ENCODE measurements at regions not wholly inside any gene's neighbourhood (a gene's known extent, or its start where the extent isn't known, plus 50 kb on each side); places are given as distances from the start of the nearest gene placed in this dataset.

DNA sequence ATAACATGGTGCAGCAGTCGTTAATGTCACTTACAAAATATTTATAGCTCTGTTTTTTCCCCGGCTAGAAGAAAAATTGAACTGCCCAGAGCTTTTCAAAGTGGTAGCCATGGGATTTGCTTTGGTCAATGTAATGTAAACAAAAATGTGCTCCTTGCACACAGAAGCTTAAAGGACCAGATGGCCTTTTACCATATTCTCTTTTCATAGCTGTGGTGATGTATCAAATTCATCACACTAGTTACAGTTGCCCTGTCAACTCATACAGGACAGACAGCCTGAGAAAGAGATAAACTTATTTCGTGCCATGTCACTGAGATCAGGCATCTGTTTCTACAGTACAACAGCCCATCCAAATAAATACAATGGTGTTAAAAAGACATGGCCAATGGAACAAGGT lies 368.1 kb upstream of the CDH19 start:
- Mint-ChIP-seq H3K4me1 (no peaks in the 10 kb centered on the region), H3K9me3 (peaks cover 0 to 2% (median 0%) of the 10 kb centered on the region in 7 donors), H3K27me3 (ENCODE audit: low read depth in 3 of 3) (peaks cover 0 to 2% (median 1%) of the 10 kb centered on the region in 3 donors), H3K4me3 (no peak overlapping the region), H3K36me3 (no peaks in the 10 kb centered on the region), H3K27ac (no peak overlapping the region)
- Histone ChIP-seq H4K20me1 (ENCODE audit: insufficient read depth, low read length) (no peaks in the 10 kb centered on the region), H3K4me1 (ENCODE audit: control insufficient read depth in 1 of 2, insufficient read depth in 2 of 2, low read length in 2 of 2) (no peaks in the 10 kb centered on the region), H3K9me3 (replicated peaks in 1 of 2; ENCODE audit: control insufficient read depth in 1 of 2, insufficient read depth in 1 of 2, low read length in 2 of 2) (no peaks in the 10 kb centered on the region), H3K36me3 (replicated peaks in 1 of 2; ENCODE audit: control insufficient read depth in 1 of 2, insufficient read depth in 2 of 2, low read length in 2 of 2) (no peaks in the 10 kb centered on the region), H3K27me3 (ENCODE audit: control insufficient read depth in 2 of 2, insufficient read depth in 2 of 2, low read length in 2 of 2) (no peaks in the 10 kb centered on the region), H3K79me2 (ENCODE audit: insufficient read depth, low read length) (no peaks in the 10 kb centered on the region), H3K27ac (ENCODE audit: low read depth in 1 of 2, low read length in 2 of 2) (no peak overlapping the region), H2AFZ (ENCODE audit: insufficient read depth, low read depth, low read length, poor library complexity, severe bottlenecking) (no peak overlapping the region), H3K4me2 (replicated peaks; ENCODE audit: extremely low read depth, low read length, poor library complexity, severe bottlenecking) (no peak overlapping the region), H3K9ac (ENCODE audit: insufficient read depth, low read length, poor library complexity, severe bottlenecking) (no peak overlapping the region), H3K4me3 (replicated peaks in 1 of 3; ENCODE audit: low read depth in 2 of 3, low read length in 3 of 3) (no peak overlapping the region)
- no CpG with 5 or more reads among the region's 3 CpGs for WGBS (ENCODE audit: insufficient coverage)
- DNase-seq = no peak
- TF ChIP-seq, protein P1, sequence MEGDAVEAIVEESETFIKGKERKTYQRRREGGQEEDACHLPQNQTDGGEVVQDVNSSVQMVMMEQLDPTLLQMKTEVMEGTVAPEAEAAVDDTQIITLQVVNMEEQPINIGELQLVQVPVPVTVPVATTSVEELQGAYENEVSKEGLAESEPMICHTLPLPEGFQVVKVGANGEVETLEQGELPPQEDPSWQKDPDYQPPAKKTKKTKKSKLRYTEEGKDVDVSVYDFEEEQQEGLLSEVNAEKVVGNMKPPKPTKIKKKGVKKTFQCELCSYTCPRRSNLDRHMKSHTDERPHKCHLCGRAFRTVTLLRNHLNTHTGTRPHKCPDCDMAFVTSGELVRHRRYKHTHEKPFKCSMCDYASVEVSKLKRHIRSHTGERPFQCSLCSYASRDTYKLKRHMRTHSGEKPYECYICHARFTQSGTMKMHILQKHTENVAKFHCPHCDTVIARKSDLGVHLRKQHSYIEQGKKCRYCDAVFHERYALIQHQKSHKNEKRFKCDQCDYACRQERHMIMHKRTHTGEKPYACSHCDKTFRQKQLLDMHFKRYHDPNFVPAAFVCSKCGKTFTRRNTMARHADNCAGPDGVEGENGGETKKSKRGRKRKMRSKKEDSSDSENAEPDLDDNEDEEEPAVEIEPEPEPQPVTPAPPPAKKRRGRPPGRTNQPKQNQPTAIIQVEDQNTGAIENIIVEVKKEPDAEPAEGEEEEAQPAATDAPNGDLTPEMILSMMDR (IDR thresholded peaks at IDR 0.05) = no peak
- intact Hi-C loops (cut with micrococcal nuclease) = no loop called here

- Mint-ChIP-seq H3K4me1 (no peaks in the 10 kb centered on the region), H3K4me3 (no peak overlapping the region), H3K27me3 (ENCODE audit: low read depth in 3 of 3) (no peaks in the 10 kb centered on the region), H3K36me3 (no peaks in the 10 kb centered on the region), H3K27ac (no peak overlapping the region), H3K9me3 (peaks cover 0 to 2% (median 0%) of the 10 kb centered on the region in 7 donors)
- WGBS (ENCODE audit: insufficient coverage) = no CpG with 5 or more reads among the region's 7 CpGs
- H3K4me1 ChIP-seq (ENCODE audit: control insufficient read depth in 1 of 2, insufficient read depth in 2 of 2, low read length in 2 of 2) = no peaks in the 10 kb centered on the region
- intact Hi-C loops (cut with micrococcal nuclease) = no loop called here
- H3K4me3 ChIP-seq (replicated peaks in 1 of 3; ENCODE audit: low read depth in 2 of 3, low read length in 3 of 3) = no peak overlapping the region
- H3K79me2 ChIP-seq (ENCODE audit: insufficient read depth, low read length) = no peaks in the 10 kb centered on the region
- no peaks in the 10 kb centered on the region for H3K9me3 ChIP-seq (replicated peaks in 1 of 2; ENCODE audit: control insufficient read depth in 1 of 2, insufficient read depth in 1 of 2, low read length in 2 of 2)
- no peak overlapping the region for H3K9ac ChIP-seq (ENCODE audit: insufficient read depth, low read length, poor library complexity, severe bottlenecking)
- no peak overlapping the region for H3K27ac ChIP-seq (ENCODE audit: low read depth in 1 of 2, low read length in 2 of 2)
- H3K36me3 ChIP-seq (replicated peaks in 1 of 2; ENCODE audit: control insufficient read depth in 1 of 2, insufficient read depth in 2 of 2, low read length in 2 of 2) = no peaks in the 10 kb centered on the region
- H4K20me1 ChIP-seq (ENCODE audit: insufficient read depth, low read length) = no peaks in the 10 kb centered on the region
- no peaks in the 10 kb centered on the region for H3K27me3 ChIP-seq (ENCODE audit: control insufficient read depth in 2 of 2, insufficient read depth in 2 of 2, low read length in 2 of 2)
- no peak overlapping the region for H3K4me2 ChIP-seq (replicated peaks; ENCODE audit: extremely low read depth, low read length, poor library complexity, severe bottlenecking)
- DNase-seq = no peak
- H2AFZ ChIP-seq (ENCODE audit: insufficient read depth, low read depth, low read length, poor library complexity, severe bottlenecking) = no peak overlapping the region
- TF ChIP-seq, protein P1 (IDR thresholded peaks at IDR 0.05) = no peak
Observed at GRCh38 chr18:66966171-66966570, 362.3 kb upstream of the CDH19 start.
